HPDE6-E6E7 (cell line): ENCODE measurements at regions not wholly inside any gene's neighbourhood (a gene's known extent, or its start where the extent isn't known, plus 50 kb on each side); places are given as distances from the start of the nearest gene placed in this dataset.
"Not testable (repeated sequence)": the region's sequence is repeated elsewhere in the genome, so short reads cannot be mapped to it uniquely, and the experiment has no call there.

Experiments
- DNase-seq: peaks from one replicate; pipeline ENCODE4 v3.0.0; 2011; ENCODE audit warnings: missing footprints; ENCODE audit errors: extremely low spot score

- DNase-seq, result peak; percentile 57
Observed at GRCh38 chr7:101743241-101743994, 74.0 kb upstream of the CUX1 start.

- no peak for DNase-seq
Observed at GRCh38 chr7:101743995-101744360, 73.4 kb upstream of the CUX1 start.

- no peak for DNase-seq
Observed at GRCh38 chr7:101744588-101744987, 72.8 kb upstream of the CUX1 start.

DNA sequence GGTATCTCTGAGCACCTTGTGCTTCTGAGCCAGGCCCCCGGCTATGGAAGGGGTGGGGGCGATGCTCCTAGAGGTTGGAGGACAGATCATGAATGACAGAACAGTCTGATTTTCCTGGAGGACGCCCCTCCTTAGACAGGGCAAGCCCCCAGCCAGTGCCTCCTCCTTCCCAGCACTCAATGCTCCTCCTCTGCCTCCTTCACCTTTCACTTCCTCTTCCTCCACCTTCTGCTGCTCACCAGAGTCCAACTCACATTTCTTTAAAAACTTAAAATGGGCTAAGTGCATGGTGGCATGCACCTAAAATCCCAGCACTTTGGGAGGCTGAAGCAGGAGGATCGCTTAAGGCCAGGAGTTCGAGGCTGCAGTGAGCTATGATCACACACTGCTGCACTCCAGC, 71.1 kb upstream of the CUX1 start:
- no peak for DNase-seq

DNA sequence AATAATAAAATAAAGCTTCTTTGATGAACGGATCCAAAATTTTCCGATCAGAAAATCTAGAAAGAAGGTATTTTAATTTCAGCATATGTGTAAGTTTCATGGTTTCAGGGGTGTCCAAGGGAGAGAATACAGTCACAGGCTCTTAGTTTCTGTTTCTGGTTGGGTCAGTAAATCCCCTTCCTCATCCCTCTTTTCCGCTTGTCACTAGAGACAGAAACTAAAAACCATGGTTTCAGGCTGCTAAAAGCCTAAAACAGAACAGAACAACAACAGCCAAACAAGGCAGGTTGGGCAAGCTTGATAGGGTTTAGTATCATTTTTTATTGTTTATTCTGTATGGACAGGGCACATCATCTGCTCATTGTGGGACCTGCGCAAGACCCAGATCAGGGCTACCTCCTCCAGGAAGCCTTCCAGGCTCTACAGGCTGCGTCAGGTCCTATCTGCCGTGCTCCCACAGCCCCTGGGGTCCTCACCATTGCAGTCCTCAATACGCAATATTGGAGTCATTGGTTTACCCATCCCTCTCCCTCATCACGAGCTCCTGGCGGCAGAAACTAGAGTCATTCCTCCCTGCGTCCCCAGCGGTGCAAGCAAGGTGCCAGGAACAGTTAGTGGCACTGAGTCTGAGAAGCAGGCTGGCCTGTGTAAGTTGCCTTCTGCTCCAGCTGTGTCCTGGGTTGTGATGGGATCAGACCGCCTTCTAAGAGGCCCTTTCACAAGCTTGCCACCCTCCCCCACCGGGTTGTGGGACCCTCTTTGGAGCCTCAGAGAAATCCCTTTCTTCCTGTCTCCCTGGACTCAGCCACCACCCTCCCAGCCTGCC, 70.2 kb upstream of the CUX1 start:
- no peak for DNase-seq

DNA sequence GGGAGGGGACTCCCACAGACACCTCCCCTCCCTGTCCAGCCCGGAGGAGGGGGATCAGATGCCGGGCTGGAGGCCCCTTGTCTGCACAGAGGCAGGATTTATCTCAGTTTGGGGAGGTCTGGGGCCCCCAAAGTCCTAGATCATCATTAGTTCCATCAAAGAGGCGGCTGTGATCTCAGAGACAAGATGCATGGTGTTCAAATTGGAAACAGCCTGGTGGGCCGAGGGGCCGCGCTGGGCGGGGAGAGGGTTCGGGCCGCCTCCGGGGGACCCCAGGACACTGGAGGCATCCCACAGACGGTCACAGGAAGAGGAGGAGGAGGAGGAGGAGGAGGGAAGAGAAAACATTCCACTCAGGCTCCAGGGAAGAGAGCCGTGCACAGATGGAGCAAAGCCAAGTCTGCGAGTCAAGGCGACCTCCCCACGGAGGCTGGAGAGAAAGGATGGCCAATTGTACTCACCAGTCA, 69.5 kb upstream of the CUX1 start:
- DNase-seq, result no peak

- no peak for DNase-seq
Observed at GRCh38 chr7:101749891-101750290, 67.5 kb upstream of the CUX1 start.

DNA sequence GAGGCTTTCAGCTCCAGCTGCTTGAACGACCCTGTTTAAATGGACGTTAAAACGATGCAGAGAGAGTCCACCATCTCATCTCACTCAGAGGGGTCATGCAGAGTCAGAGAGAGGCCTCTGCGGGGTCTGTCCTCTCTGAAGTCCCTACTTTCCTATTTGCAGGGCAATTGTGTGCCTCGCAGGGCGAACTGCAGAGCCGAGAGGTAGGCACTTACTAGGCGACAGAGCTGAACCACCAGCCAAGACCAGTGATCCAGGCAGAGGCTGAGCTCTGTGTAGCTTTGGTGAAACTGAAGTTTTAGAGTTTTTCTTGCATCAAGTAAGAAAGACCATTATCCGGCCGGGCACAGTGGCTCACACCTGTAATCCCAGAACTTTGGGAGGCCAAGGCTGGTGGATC, 64.1 kb upstream of the CUX1 start:
- DNase-seq, result no peak

DNA sequence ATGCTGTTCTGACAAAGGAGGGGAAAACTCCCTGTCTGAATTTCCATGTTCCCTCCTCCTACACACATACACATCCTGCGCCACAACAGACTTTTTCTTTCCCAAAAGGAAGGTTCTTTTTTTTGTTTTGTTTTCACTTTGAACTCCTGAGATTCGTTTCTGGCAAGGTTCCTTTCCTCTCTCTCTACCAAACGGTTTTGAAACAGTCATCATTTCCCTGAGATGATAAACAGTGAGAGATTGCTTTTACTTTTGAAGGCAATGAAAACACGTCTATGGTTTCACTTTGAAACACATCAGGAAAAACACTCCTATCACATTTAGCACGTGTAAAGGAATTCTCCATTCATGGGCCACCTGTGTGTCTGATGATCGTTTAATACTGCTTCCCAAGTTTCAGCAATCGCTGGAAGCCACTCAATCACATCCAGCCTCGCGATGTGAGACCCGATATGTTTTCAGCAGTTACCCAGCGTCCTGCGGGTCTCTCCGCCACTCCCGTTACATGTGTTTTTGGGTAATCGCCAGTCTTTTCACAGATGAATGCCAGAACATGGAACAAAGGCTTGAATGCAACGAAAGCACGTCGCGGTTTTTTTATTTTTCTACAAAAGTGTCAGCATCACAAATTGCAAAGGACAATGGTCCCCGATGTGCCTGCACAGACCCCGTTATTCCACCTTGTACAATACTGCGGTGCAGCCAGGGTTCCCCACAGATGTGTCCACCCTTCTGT, 62.8 kb upstream of the CUX1 start:
- no peak for DNase-seq

GRCh38 chr7:101757879-101758278, 59.5 kb upstream of the CUX1 start:
- DNase-seq, result no peak

- not testable (repeated sequence) for DNase-seq
Observed at GRCh38 chr7:101758519-101758918, 58.9 kb upstream of the CUX1 start.

DNA sequence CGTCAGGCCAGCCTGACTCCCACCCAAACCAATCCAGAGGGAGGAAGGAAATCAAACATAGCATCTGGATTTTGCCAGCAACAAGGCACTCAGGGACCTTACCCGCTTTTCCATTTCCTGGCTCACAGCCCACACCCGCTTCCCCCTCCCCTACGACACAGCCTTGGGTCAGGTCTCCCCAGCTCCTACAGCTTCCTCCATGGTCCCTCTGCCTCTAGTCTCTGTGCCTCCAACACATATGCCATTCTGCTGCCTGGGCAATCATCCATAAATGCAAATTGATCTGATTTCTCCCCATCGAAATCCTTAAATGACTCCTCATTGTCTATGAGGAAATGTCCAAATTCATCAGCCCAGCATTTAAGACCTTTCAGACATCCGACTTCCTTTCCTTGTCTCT, 53.2 kb upstream of the CUX1 start:
- no peak for DNase-seq

GRCh38 chr7:101767544-101767943, 49.9 kb upstream of the CUX1 start:
- DNase-seq, result no peak
